GM12878 (cell line): ENCODE measurements at regions not wholly inside any gene's neighbourhood (a gene's known extent, or its start where the extent isn't known, plus 50 kb on each side); places are given as distances from the start of the nearest gene placed in this dataset.

Experiments used
- ATAC-seq: fragments of 200-7000 bp; cut with Tn5 transposase; 3 replicates; pipeline ENCODE4 v1.9.1; 2020; ENCODE audit warnings: mild to moderate bottlenecking, moderate library complexity
- BruUV-seq: library from RNA; stranded (reverse); fragments of 400-500 nt; replicated peaks from 2 replicates; lab custom pipeline; 2021; lab: Mats Ljungman, UMichigan
- CTCF ChIA-PET: fragments of 300-600 bp; sonication (Branson Sonifier 250); formaldehyde crosslinking; extraction: SDS; loops from one replicate; lab custom pipeline; 2021; ENCODE audit warnings: inconsistent platforms; lab: Yijun Ruan, JAX
- POLR2A ChIA-PET: fragments of 350-600 bp; formaldehyde crosslinking; extraction: SDS; loops from one replicate; lab custom pipeline; 2021; ENCODE audit warnings: inconsistent platforms; lab: Charles Lee
- RAD21 ChIA-PET: fragments of 300-600 bp; sonication (Branson Sonifier 250); formaldehyde crosslinking; loops from one replicate; lab custom pipeline; 2023; ENCODE audit warnings: antibody characterized with exemption; ENCODE audit not compliant: unreplicated experiment; lab: Charles Lee
- SMC1A ChIA-PET: fragments of 300-600 bp; sonication (Branson Sonifier 250); formaldehyde crosslinking; loops from one replicate; lab custom pipeline; 2023; ENCODE audit not compliant: unreplicated experiment, uncharacterized antibody; lab: Charles Lee
- DNase-seq: peaks from one replicate; pipeline ENCODE4 v3.0.0-alpha.2; 2011; ENCODE audit warnings: low read depth, low spot score
- FAIRE-seq: peaks from 3 replicates; lab custom pipeline; 2011; peaks lifted over from hg19 to GRCh38; lab: Jason Lieb, UNC
- H2AFZ ChIP-seq: 2 replicates; pipeline ENCODE4 v1.6.0; 2011; ENCODE audit warnings: low read depth, low read length, control low read depth; ENCODE audit not compliant: control insufficient read depth
- H3K27ac ChIP-seq: 2 replicates; pipeline ENCODE4 v1.5.1; 2011; ENCODE audit warnings: control low read depth; ENCODE audit not compliant: control insufficient read depth, insufficient read depth
- H3K27me3 ChIP-seq, 2 experiments: replicated peaks in 1 of 2; 2 replicates each; pipeline versions ENCODE4 v1.6.0 to v1.6.1; 2011; ENCODE audit warnings: low read length in 1 of 2; ENCODE audit not compliant: control insufficient read depth in 2 of 2, insufficient read depth in 2 of 2
- H3K36me3 ChIP-seq, 2 experiments: 2 replicates each; pipeline ENCODE4 v1.5.1; 2011; ENCODE audit warnings: low read length in 1 of 2; ENCODE audit not compliant: control insufficient read depth in 2 of 2, insufficient read depth in 2 of 2
- H3K4me1 ChIP-seq: 2 replicates; pipeline ENCODE4 v1.6.1; 2011; ENCODE audit warnings: mild to moderate bottlenecking, low read length, moderate library complexity, mixed read lengths; ENCODE audit not compliant: control insufficient read depth, insufficient read depth
- H3K4me2 ChIP-seq: 2 replicates; pipeline ENCODE4 v1.6.0; 2011; ENCODE audit warnings: control low read depth; ENCODE audit not compliant: control insufficient read depth, insufficient read depth
- H3K4me3 ChIP-seq: fragments of 200-600 bp; sonication (generic); 2 replicates; pipeline ENCODE4 v1.5.1; 2016
- H3K79me2 ChIP-seq: 2 replicates; pipeline ENCODE4 v1.6.0; 2011; ENCODE audit warnings: low read length; ENCODE audit not compliant: control insufficient read depth, insufficient read depth
- H3K9ac ChIP-seq: 2 replicates; pipeline ENCODE4 v1.8.0; 2011; ENCODE audit warnings: low read length, control low read depth, mixed read lengths; ENCODE audit not compliant: control insufficient read depth, insufficient read depth
- H3K9me3 ChIP-seq: replicated peaks from 3 replicates; pipeline ENCODE4 v1.5.1; 2011; ENCODE audit warnings: mild to moderate bottlenecking, low read length; ENCODE audit not compliant: control insufficient read depth, insufficient read depth
- H4K20me1 ChIP-seq: 2 replicates; pipeline ENCODE4 v1.6.0; 2011; ENCODE audit not compliant: control insufficient read depth, insufficient read depth
- BCL11A ChIP-seq: IDR thresholded peaks from 2 replicates; pipeline ENCODE4 v1.6.1; 2011; ENCODE audit warnings: low read depth, low read length
- CBX5 ChIP-seq: sonication (generic); IDR thresholded peaks from 2 replicates; pipeline ENCODE4 v1.6.1; 2016; ENCODE audit warnings: low read depth, moderate library complexity, mild to moderate bottlenecking, inconsistent platforms
- HCFC1 ChIP-seq: fragments of 150-350 bp; IDR thresholded peaks from 2 replicates; pipeline ENCODE4 v1.6.1; 2014; ENCODE audit warnings: low read length
- HDAC6 ChIP-seq: fragments of 200-600 bp; sonication (generic); IDR thresholded peaks from one replicate; pipeline ENCODE4 v1.8.0; 2017; ENCODE audit warnings: antibody characterized with exemption; ENCODE audit not compliant: unreplicated experiment
- MEF2B ChIP-seq: fragments of 450-650 bp; IDR thresholded peaks from 2 replicates; pipeline ENCODE4 v1.6.1; 2018; ENCODE audit warnings: mild to moderate bottlenecking, moderate library complexity; ENCODE audit not compliant: partially characterized antibody, poor library complexity, severe bottlenecking
- NFYB ChIP-seq: IDR thresholded peaks from 2 replicates; pipeline ENCODE4 v1.6.1; 2011; ENCODE audit warnings: low read depth, mild to moderate bottlenecking, low read length, improper control_type of control experiment, moderate library complexity; ENCODE audit not compliant: insufficient read depth
- POLR2A ChIP-seq: IDR thresholded peaks from 2 replicates; pipeline ENCODE4 v1.6.1; 2011; ENCODE audit warnings: low read depth, mild to moderate bottlenecking, low read length
- POLR2AphosphoS5 ChIP-seq: IDR thresholded peaks from 2 replicates; pipeline ENCODE4 v1.6.1; 2011; ENCODE audit warnings: mild to moderate bottlenecking, low read length, inconsistent platforms
- POU2F2 ChIP-seq: IDR thresholded peaks from 3 replicates; pipeline ENCODE4 v1.6.1; 2011; ENCODE audit warnings: low read depth, mild to moderate bottlenecking, low read length, borderline replicate concordance
- WGBS: methylation state at CpG from one replicate; pipeline ENCODE4 v1.1.6; 2016; ENCODE audit warnings: low lambda C conversion rate; ENCODE audit not compliant: insufficient replicate concordance, insufficient coverage; ENCODE audit errors: missing lambda C conversion rate; 5-methylcytosine and 5-hydroxymethylcytosine counted together
- in situ Hi-C: fragments of 300-500 bp; cut with MboI; formaldehyde crosslinking; loops from 9 replicates; pipeline ENCODE4 v1.14.3; 2018; ENCODE audit warnings: mixed read lengths
- intact Hi-C: fragments of 100-400 bp; cut with micrococcal nuclease; formaldehyde crosslinking; loops from one replicate; pipeline ENCODE4 v1.14.2; 2022; ENCODE audit not compliant: unreplicated experiment
- TF ChIP-seq, protein P1 (sequence below): IDR thresholded peaks from 2 replicates; pipeline ENCODE4 v1.6.1; 2011; ENCODE audit warnings: borderline replicate concordance, low read depth, mild to moderate bottlenecking, moderate library complexity, mixed read lengths, low read length; ENCODE audit not compliant: insufficient read depth; ENCODE audit errors: extremely low read length
- TF ChIP-seq, protein P2 (sequence below): fragments of 450-650 bp; IDR thresholded peaks from 2 replicates; pipeline ENCODE4 v1.6.1; 2017; ENCODE audit warnings: mild to moderate bottlenecking, low read depth, inconsistent platforms; ENCODE audit not compliant: poor library complexity, severe bottlenecking

DNA sequence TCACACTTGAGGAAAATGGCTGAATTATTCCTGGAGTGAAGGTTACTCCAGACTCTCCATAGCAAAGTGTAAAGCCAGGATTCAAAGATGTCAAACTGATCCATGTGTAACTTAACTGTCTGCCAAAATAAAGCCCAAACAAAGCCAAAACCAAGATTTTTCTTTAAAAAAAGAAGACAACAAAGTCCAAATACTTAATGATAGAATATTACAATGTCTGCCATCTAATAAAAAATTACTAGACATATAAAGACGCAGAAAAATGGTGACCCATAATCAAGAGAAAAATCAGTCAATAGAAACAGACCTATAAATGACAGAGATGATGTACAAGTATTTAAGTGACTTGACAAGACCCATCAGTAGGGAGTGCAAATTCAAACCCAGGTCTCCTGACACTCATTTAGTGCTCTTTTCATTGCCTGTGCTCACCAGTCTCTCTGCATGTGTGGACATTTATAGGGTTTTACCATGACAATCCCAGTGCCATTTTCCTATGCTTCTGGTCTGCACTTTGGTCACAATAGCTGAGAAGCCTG lies 85.1 kb upstream of the HES1 start:
- SMC1A ChIA-PET = no interaction called here
- Histone ChIP-seq H3K79me2 (no peaks in the 10 kb centered on the region), H3K4me1 (peaks cover 5% of the 10 kb centered on the region; the same call in 1 of the 2 replicates), H3K27me3 (no peaks in the 10 kb centered on the region), H3K27ac (no peak overlapping the region), H3K4me2 (no peak overlapping the region), H3K9me3 (peaks cover 17% of the 10 kb centered on the region), H4K20me1 (no peaks in the 10 kb centered on the region), H3K36me3 (no peaks in the 10 kb centered on the region)
- POLR2A ChIA-PET = no interaction called here
- FAIRE-seq (no peak), DNase-seq (no peak), ATAC-seq (no peak)
- 94% methylated on average over 1 of the region's 1 CpG for WGBS
- RAD21 ChIA-PET = no interaction called here
- no TSS peak for BruUV-seq
- intact Hi-C loops = no loop called here
- TF ChIP-seq NFYB (no peak), POLR2A (no peak)
- TF ChIP-seq, protein P1, sequence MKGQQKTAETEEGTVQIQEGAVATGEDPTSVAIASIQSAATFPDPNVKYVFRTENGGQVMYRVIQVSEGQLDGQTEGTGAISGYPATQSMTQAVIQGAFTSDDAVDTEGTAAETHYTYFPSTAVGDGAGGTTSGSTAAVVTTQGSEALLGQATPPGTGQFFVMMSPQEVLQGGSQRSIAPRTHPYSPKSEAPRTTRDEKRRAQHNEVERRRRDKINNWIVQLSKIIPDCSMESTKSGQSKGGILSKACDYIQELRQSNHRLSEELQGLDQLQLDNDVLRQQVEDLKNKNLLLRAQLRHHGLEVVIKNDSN = no peak
- TF ChIP-seq, all 136 proteins: peak for 0
- in situ Hi-C loops = no loop called here
- Histone ChIP-seq H2AFZ (no peak overlapping the region), H3K9ac (no peak overlapping the region), H3K4me3 (no peak overlapping the region)
- CTCF ChIA-PET = no interaction called here

DNA sequence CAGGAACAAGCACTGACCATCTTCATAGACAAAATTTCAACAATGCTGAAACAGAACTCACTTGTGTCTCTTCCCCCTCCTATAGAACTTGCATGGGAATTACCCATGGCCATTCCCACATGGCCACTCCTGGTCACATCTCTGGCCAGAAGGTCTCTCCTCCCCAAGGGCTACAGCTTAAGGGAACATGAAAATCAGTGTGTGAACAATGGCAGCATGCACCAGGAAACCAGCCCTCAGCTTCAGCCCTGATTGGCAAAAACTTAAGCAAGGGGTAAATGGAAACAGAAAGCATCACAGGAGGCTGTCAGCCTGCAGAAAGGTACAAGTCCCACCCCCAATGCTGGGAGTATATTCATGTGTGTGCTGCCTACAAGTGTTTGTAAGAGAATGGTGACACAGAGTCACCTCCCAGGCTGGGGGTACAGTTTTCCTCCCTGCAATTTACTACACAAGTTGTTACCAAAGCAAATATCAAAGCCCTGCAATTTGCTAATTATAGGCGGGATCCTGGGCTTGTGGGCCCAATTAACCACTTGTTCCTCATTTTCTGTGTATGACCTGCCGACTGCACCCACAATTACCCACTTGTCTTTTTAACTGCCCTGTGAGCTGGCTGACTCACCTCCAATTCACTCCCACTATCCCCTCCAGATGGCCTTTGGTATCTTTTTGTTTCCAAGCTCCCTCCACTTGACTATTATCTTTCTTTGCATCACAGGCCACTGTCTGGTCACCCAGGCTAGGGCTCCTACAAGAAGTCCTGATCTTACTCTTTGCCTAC lies 84.4 kb upstream of the HES1 start:
- DNase-seq (no peak), ATAC-seq (no peak), FAIRE-seq (no peak)
- ChIA-PET RAD21 (interaction anchor here (1.0 kb wide), 1 partner anchor 49 kb away, joined by 3 read pairs; no protein-coding TSS in a partner anchor), SMC1A (no interaction called here), CTCF (no interaction called here), POLR2A (no interaction called here)
- H3K79me2 ChIP-seq = no peaks in the 10 kb centered on the region
- peaks cover 17% of the 10 kb centered on the region for H3K9me3 ChIP-seq
- intact Hi-C loops (no loop called here), in situ Hi-C loops (no loop called here)
- H3K36me3 ChIP-seq = no peaks in the 10 kb centered on the region
- no peak overlapping the region for H3K9ac ChIP-seq
- H4K20me1 ChIP-seq = no peaks in the 10 kb centered on the region
- H2AFZ ChIP-seq = no peak overlapping the region
- no peak overlapping the region for H3K4me3 ChIP-seq
- H3K27ac ChIP-seq = no peak overlapping the region
- TF ChIP-seq POU2F2 (no peak), MEF2B (no peak), HCFC1 (no peak), HDAC6 (no peak), BCL11A (no peak), CBX5 (no peak), POLR2AphosphoS5 (no peak)
- TF ChIP-seq, protein P2, sequence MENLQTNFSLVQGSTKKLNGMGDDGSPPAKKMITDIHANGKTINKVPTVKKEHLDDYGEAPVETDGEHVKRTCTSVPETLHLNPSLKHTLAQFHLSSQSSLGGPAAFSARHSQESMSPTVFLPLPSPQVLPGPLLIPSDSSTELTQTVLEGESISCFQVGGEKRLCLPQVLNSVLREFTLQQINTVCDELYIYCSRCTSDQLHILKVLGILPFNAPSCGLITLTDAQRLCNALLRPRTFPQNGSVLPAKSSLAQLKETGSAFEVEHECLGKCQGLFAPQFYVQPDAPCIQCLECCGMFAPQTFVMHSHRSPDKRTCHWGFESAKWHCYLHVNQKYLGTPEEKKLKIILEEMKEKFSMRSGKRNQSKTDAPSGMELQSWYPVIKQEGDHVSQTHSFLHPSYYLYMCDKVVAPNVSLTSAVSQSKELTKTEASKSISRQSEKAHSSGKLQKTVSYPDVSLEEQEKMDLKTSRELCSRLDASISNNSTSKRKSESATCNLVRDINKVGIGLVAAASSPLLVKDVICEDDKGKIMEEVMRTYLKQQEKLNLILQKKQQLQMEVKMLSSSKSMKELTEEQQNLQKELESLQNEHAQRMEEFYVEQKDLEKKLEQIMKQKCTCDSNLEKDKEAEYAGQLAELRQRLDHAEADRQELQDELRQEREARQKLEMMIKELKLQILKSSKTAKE = no peak
- H3K4me1 ChIP-seq = peaks cover 5% of the 10 kb centered on the region; the same call in 1 of the 2 replicates
- no TSS peak for BruUV-seq
- WGBS = 0% methylated on average over 2 of the region's 2 CpGs
- H3K4me2 ChIP-seq = no peak overlapping the region; the same call in 1 of the 2 replicates
- H3K27me3 ChIP-seq = no peaks in the 10 kb centered on the region
